Hindlimb muscle (tissue), 1 donor: ENCODE measurements at regions not wholly inside any gene's neighbourhood (a gene's known extent, or its start where the extent isn't known, plus 50 kb on each side); places are given as distances from the start of the nearest gene placed in this dataset.
"Not testable (repeated sequence)": the region's sequence is repeated elsewhere in the genome, so short reads cannot be mapped to it uniquely, and the experiment has no call there.

Experiments used
- DNase-seq: peaks from one replicate; pipeline ENCODE4 v3.0.0-alpha.2; 2013

GRCh38 chrX:113473015-113473414 is 632.4 kb upstream of the AMOT start:
- not testable (repeated sequence) for DNase-seq

GRCh38 chrX:113470166-113470565 is 629.5 kb upstream of the AMOT start:
- no peak for DNase-seq

GRCh38 chrX:113457719-113458118 is 617.1 kb upstream of the AMOT start:
- DNase-seq = no peak

GRCh38 chrX:113455582-113455981 is 615.0 kb upstream of the AMOT start:
- DNase-seq = no peak

- no peak for DNase-seq
Measured at GRCh38 chrX:113429011-113429410, 588.4 kb upstream of the AMOT start.

GRCh38 chrX:113422323-113422722 is 581.7 kb upstream of the AMOT start:
- no peak for DNase-seq

- no peak for DNase-seq
Measured at GRCh38 chrX:113421432-113421831, 580.8 kb upstream of the AMOT start.

- DNase-seq = no peak
Measured at GRCh38 chrX:113412106-113412505, 571.5 kb upstream of the AMOT start.

- DNase-seq = no peak
Measured at GRCh38 chrX:113408843-113409242, 568.2 kb upstream of the AMOT start.

GRCh38 chrX:113400193-113400704 is 559.6 kb upstream of the AMOT start:
- no peak for DNase-seq

- no peak for DNase-seq
Measured at GRCh38 chrX:113399506-113400192, 559.0 kb upstream of the AMOT start.

- no peak for DNase-seq
Measured at GRCh38 chrX:113392355-113392754, 551.7 kb upstream of the AMOT start.

- no peak for DNase-seq
Measured at GRCh38 chrX:113391875-113392274, 551.2 kb upstream of the AMOT start.

- DNase-seq = no peak
Measured at GRCh38 chrX:113390531-113390930, 549.9 kb upstream of the AMOT start.

GRCh38 chrX:113389846-113390245 is 549.2 kb upstream of the AMOT start:
- no peak for DNase-seq

GRCh38 chrX:113384628-113385027 is 544.0 kb upstream of the AMOT start:
- DNase-seq = peak; percentile 23

- DNase-seq = not testable (repeated sequence)
Measured at GRCh38 chrX:113373421-113373820, 532.8 kb upstream of the AMOT start.

GRCh38 chrX:113370006-113370405 is 529.4 kb upstream of the AMOT start:
- no peak for DNase-seq

- DNase-seq = no peak
Measured at GRCh38 chrX:113369056-113369455, 528.4 kb upstream of the AMOT start.

GRCh38 chrX:113353134-113353533 is 512.5 kb upstream of the AMOT start:
- DNase-seq = no peak

- DNase-seq = no peak
Measured at GRCh38 chrX:113330416-113330815, 489.8 kb upstream of the AMOT start.

GRCh38 chrX:113315927-113316326 is 475.3 kb upstream of the AMOT start:
- DNase-seq = no peak

- DNase-seq = no peak
Measured at GRCh38 chrX:113305496-113305895, 464.9 kb upstream of the AMOT start.

- no peak for DNase-seq
Measured at GRCh38 chrX:113300580-113300979, 459.9 kb upstream of the AMOT start.

GRCh38 chrX:113297437-113297836 is 456.8 kb upstream of the AMOT start:
- DNase-seq = no peak
